HG02623 (cell line): ENCODE measurements at regions not wholly inside any gene's neighbourhood (a gene's known extent, or its start where the extent isn't known, plus 50 kb on each side); places are given as distances from the start of the nearest gene placed in this dataset.

ENCODE experiments used
- ATAC-seq: cut with Tn5 transposase; IDR thresholded peaks from one replicate; pipeline ENCODE4 v1.9.1; 2021; ENCODE audit warnings: moderate library complexity; ENCODE audit not compliant: unreplicated experiment

- no peak for ATAC-seq
Observed at GRCh38 chr12:39048395-39048794, 143.0 kb upstream of the CPNE8 start.

GRCh38 chr12:39047539-39048262 lies 142.3 kb upstream of the CPNE8 start:
- ATAC-seq, result no peak

- ATAC-seq, result no peak
Observed at GRCh38 chr12:39044754-39045153, 139.4 kb upstream of the CPNE8 start.

GRCh38 chr12:39043424-39043822 lies 138.0 kb upstream of the CPNE8 start:
- no peak for ATAC-seq

GRCh38 chr12:39040275-39040674 lies 134.9 kb upstream of the CPNE8 start:
- no peak for ATAC-seq

- ATAC-seq, result no peak
Observed at GRCh38 chr12:39037115-39037514, 131.7 kb upstream of the CPNE8 start.

GRCh38 chr12:39036105-39036504 lies 130.7 kb upstream of the CPNE8 start:
- no peak for ATAC-seq

GRCh38 chr12:39033782-39034181 lies 128.4 kb upstream of the CPNE8 start:
- ATAC-seq, result no peak

GRCh38 chr12:39032448-39032847 lies 127.1 kb upstream of the CPNE8 start:
- no peak for ATAC-seq

- no peak for ATAC-seq
Observed at GRCh38 chr12:39032034-39032433, 126.6 kb upstream of the CPNE8 start.

- ATAC-seq, result no peak
Observed at GRCh38 chr12:39028382-39028781, 123.0 kb upstream of the CPNE8 start.

- ATAC-seq, result no peak
Observed at GRCh38 chr12:39012870-39013269, 107.5 kb upstream of the CPNE8 start.

GRCh38 chr12:39011166-39011565 lies 105.8 kb upstream of the CPNE8 start:
- ATAC-seq, result no peak

- no peak for ATAC-seq
Observed at GRCh38 chr12:39010406-39010805, 105.0 kb upstream of the CPNE8 start.

GRCh38 chr12:39007619-39008018 lies 102.2 kb upstream of the CPNE8 start:
- ATAC-seq, result no peak

- no peak for ATAC-seq
Observed at GRCh38 chr12:39006286-39006685, 100.9 kb upstream of the CPNE8 start.

- ATAC-seq, result no peak
Observed at GRCh38 chr12:39005671-39006070, 100.3 kb upstream of the CPNE8 start.

- ATAC-seq, result no peak
Observed at GRCh38 chr12:39003541-39004155, 98.3 kb upstream of the CPNE8 start.

GRCh38 chr12:39000370-39000769 lies 95.0 kb upstream of the CPNE8 start:
- ATAC-seq, result no peak

- ATAC-seq, result no peak
Observed at GRCh38 chr12:38998887-38999482, 93.6 kb upstream of the CPNE8 start.

- no peak for ATAC-seq
Observed at GRCh38 chr12:38995249-38995648, 89.9 kb upstream of the CPNE8 start.

GRCh38 chr12:38985961-38986360 lies 80.6 kb upstream of the CPNE8 start:
- ATAC-seq, result no peak
